IPS DF 4.7 (cell line): ENCODE measurements at regions not wholly inside any gene's neighbourhood (a gene's known extent, or its start where the extent isn't known, plus 50 kb on each side); places are given as distances from the start of the nearest gene placed in this dataset.

Experiments used
- DNase-seq: peaks from one replicate; pipeline ENCODE4 v3.0.0-alpha.2; 2013; ENCODE audit warnings: low spot score; ENCODE audit errors: extremely low read depth

DNA sequence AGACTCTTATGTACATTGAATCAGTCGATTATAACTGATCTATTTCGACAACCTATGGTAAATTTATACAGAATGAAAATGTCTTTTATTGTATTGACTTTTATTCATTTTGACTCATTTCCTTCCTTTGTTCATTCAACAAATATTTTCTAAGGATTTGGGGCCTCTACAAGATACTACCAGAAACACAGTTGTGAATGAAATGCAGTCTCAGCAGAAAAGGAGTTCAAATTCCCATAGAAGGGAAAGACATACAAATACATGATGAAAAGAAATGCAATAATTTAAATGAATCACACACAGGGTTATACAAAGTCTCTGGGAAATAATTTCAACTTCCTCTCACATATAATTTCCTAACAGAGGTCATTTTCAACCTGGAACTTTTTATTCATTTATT lies 134.0 kb upstream of the SEMA3A start:
- no peak for DNase-seq

- no peak for DNase-seq
Measured at GRCh38 chr7:84324136-84324630, 129.6 kb upstream of the SEMA3A start.

DNA sequence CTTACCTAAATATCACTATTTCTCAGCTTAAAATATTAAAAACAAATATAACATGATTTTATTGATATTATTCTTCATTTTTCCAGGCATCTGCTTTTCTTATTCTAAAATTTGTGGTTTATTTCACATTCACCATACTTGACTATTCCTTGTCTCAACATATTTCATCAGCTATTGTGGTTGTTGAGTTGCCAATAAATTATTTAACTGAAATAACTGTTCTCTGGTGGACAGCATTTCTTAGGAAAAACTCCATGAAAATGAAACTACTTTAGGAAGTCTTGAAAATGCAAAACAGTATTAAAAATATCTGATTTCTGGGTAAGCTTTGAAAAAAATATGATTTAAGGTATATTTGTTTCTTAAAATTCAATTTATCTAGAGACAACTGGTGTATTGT lies 122.9 kb upstream of the SEMA3A start:
- no peak for DNase-seq

DNA sequence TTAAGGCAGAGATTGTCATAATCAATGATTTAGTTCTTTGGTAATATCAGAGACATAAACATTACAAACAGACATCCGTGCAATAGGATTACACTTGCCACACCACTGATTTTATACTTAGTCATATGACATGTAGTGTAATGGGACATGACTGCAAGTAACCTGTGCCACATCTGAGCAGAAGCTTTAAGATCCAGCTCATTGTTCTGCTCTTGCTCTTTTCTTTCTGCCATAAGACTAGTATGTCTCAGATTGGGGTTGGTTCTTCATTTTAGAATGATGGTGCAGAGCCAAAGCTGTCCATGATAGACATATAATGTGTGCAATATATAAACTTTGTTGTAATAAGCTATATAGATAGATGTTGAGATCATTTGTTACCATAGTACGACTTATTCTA lies 119.7 kb upstream of the SEMA3A start:
- no peak for DNase-seq

GRCh38 chr7:84304407-84304806 lies 109.8 kb upstream of the SEMA3A start:
- DNase-seq, result no peak

DNA sequence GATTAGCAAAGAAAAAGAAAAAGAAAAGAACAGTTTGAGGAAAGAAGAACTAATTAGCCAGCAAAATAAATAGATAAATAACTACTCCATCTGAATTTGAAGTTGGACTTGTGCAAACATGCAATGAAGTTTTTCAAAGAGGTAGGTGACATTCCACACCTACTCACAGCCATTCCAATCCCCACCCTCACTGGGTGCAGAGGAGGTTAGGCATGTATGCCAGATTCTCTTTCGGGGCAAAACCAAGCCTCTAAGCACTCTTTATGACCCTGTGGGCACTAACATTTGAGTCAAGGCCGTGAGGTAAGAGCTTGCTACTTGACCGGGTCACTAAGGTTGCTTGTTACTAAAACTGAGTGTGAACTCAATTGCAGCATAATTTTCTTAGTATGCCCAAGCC lies 108.4 kb upstream of the SEMA3A start:
- no peak for DNase-seq

GRCh38 chr7:84297616-84298015 lies 103.0 kb upstream of the SEMA3A start:
- DNase-seq, result no peak

DNA sequence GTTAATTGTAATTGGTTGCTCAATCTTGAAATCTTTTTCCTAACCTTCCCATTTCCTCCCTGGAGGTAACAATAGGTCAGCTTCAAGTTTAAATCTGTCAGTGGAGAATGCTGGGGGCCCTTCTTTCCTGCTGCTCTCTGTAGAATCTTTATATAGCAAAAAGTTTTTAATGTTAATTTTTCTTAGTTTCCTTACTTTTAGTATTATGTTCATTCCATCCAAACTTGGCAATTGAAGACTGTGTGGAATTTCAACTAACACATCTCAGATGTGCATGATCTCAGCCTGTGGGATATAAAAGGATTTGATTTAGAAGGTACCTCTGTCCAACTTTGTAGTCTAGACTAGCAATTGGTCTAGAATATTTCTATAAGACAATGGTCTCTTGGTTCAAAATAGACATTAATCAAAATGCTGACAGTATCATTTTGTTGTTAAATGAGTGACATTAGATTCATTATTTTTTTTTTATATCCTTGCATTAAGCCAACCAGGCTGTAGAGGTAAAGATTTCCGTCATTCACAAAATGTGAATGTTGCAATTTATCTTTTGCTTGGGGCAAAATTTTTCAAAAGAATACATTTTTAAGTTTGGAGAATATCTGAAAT lies 100.4 kb upstream of the SEMA3A start:
- no peak for DNase-seq

DNA sequence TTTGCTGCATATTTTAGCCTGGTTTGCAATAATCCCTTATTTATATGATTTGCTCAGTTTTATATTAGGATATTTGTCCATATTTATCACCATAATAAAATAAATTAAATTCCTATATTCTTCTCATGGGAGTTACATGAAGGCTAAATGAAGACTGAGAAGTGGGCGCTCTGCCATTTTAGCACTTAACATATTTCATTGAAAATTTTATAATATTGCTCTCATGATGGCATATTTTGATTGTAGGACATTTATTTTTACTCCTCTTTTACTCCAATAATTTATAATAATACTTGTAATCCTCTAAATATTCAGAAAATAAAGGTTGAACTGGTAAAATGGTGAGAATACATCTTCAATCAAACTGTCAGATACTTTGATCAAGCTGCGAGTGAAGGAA lies 99.8 kb upstream of the SEMA3A start:
- no peak for DNase-seq

DNA sequence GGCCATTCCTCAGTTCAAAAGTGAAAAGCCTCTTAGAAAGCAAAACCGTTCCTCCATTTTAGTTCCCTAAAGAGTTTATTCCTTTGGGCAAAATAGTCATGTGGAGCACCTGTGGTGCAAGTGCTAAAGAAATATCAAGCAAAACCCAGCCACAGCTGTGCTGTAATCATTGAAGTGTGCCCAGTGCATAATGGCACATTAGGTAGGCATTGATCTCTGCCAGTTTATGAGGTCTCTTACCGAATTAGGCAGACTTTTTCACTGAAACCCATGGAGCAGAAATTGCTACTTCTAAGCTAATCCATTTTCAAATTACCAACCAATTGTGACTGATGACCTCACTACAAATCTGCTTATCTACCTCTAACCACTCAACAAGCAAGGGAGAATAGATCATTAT lies 97.2 kb upstream of the SEMA3A start:
- DNase-seq, result no peak

GRCh38 chr7:84283798-84284197 lies 89.2 kb upstream of the SEMA3A start:
- DNase-seq, result no peak

DNA sequence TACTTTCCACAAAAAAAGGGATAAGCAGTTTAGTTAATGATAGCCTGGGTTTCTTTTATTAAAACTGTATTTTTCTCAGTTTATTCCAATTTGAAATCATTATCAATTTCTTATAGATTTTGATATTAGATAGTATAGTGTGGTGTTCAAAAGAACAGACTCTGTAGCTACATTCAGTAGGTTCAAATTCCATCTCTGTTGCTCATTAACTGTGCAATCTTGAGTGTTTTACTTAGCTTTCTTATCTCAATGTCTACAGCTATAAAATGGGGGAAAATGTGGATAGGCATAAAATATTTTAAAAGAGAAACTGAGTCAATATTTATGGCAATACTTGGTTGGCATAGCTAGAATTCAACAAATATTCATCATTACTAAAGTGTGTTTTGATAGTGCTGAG lies 86.9 kb upstream of the SEMA3A start:
- DNase-seq, result no peak

GRCh38 chr7:84277628-84278224 lies 83.1 kb upstream of the SEMA3A start:
- peak; percentile 94 for DNase-seq

- DNase-seq, result no peak
Measured at GRCh38 chr7:84274029-84274638, 79.5 kb upstream of the SEMA3A start.

GRCh38 chr7:84271543-84271942 lies 77.0 kb upstream of the SEMA3A start:
- no peak for DNase-seq

- no peak for DNase-seq
Measured at GRCh38 chr7:84264396-84264795, 69.8 kb upstream of the SEMA3A start.

- no peak for DNase-seq
Measured at GRCh38 chr7:84263106-84263505, 68.5 kb upstream of the SEMA3A start.

DNA sequence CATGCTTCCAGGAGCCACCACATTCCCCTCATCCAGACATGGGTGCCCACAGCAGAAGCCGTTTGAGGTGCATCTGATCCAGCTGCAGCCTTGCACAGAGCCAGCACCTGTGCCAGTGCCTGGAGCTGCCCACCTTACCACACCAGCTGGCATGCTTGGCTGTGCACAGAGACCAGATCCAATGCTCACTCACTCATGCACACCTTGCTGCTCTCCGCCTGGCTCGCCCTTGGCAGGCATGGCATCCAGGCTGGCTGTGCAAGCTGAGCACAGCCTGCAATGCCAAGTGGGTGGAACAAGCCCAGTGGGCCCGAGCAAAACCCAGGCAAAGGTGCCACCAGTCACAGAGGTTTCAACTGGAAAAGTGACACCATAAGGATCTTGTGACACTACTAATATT lies 66.9 kb upstream of the SEMA3A start:
- DNase-seq, result no peak

DNA sequence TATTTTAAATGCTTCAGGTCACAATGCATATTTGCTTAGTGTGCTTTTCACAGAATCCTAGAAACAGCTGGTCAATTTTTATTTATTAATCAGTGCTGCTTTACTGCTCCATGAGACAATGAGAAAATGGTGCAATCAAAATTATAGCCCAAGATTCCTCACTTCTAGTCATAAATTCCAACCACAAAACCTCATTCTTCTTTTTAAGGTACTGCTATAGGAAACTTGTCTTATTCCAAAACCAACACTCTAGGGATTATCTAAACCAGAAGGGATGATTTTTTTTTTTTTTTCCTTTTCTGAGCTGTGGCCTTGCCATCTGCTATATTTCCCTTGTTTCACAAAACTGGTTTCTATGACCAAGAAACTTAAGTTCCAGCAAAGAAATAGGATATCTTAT lies 64.0 kb upstream of the SEMA3A start:
- no peak for DNase-seq

- DNase-seq, result no peak
Measured at GRCh38 chr7:84256571-84256971, 62.0 kb upstream of the SEMA3A start.

DNA sequence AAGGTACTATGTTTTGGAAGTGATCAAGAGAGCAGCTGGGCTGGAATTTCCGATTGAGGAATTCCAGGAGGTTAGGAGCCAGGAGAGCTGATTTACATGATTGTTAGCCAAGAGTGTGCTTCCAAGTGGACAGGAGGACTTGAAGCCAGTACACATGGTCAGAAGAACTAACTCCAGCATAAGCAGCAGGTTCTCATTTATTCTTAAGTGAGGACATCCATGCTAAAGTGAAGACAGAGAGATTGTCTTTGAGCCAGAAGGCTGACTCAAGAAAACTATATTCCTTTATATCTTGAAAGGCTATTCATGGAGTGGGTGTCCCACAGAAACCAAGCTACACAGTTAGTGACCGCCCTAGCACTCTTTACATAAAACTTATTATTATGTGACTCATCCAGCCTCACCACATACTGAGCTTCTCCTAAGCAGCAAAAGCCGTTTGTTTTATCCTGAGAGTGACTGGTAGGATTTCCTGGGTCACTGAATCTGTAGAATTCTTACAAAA lies 56.7 kb upstream of the SEMA3A start:
- no peak for DNase-seq

GRCh38 chr7:84250452-84250851 lies 55.9 kb upstream of the SEMA3A start:
- DNase-seq, result no peak

DNA sequence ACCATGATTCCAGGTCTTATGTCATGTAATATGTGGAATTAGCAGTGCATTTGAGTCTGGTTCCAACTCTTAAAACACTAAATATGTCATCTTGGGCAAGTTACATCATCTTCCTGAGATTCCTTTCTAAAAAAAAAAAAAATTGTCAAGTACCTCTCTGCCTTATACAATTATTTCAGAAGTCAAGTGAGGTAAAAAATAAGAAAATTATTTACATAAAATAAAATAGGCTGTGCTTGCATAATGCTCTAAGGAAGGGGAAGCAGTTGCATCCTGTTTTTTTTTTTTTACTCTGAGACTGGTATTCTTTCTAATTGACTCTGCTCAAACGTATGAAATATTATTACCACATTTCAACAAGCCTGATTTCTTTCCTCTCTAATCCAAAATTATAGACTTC lies 55.1 kb upstream of the SEMA3A start:
- DNase-seq, result no peak
